ENCODE measurements at regions not wholly inside any gene's neighbourhood (a gene's known extent, or its start where the extent isn't known, plus 50 kb on each side); places are given as distances from the start of the nearest gene placed in this dataset.

DNA sequence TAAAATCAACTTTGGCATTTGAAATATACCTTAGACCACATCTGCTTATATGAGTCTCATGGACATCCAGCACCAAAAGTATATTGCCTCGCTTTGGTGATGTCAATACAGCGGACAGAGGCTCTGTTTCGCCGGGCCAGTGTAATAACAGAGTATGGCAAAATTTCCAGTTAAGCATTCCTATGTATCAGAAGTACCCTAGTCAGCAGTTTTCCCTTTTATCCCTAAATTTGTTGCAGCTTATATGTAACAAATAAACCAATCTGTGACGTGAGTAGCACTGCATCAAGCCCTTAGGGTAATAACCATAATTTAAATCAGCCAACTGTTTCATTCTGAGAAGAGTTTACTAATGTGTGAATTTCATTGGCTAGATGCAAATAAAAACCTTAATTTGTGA lies 585.5 kb upstream of the ADGRB3 start:
- Histone ChIP-seq H3K4me1 (replicated peaks in 1 of 2; ENCODE audit: control insufficient read depth in 2 of 2, insufficient read depth in 2 of 2, low read length in 2 of 2) (no peaks in the 10 kb centered on the region), H3K4me2 (ENCODE audit: insufficient read depth, low read length) (no peak overlapping the region), H3K27ac (ENCODE audit: extremely low read depth, low read depth, low read length) (no peak overlapping the region; the same call in 1 of the 3 replicates), H3K4me3 (no peak overlapping the region), H3K36me3 (ENCODE audit: control insufficient read depth, insufficient read depth, low read length) (peaks cover 16% of the 10 kb centered on the region; the same call in 1 of the 3 replicates), H3K27me3 (ENCODE audit: control insufficient read depth in 2 of 2, insufficient read depth in 2 of 2, low read length in 2 of 2) (no peaks in the 10 kb centered on the region), H3K9me3 (replicated peaks; ENCODE audit: control insufficient read depth, insufficient read depth, low read depth, low read length) (peaks cover 7% of the 10 kb centered on the region; the same call in 1 of the 2 replicates), H2AFZ (ENCODE audit: low read depth, low read length) (no peak overlapping the region), H3K9ac (ENCODE audit: insufficient read depth in 1 of 2, low read depth in 2 of 2, low read length in 2 of 2) (no peak overlapping the region), H4K20me1 (replicated peaks; ENCODE audit: control insufficient read depth, insufficient read depth, low read length) (no peaks in the 10 kb centered on the region), H3K79me2 (ENCODE audit: control insufficient read depth, insufficient read depth, low read length) (peaks cover 94% of the 10 kb centered on the region), H3K9me1 (ENCODE audit: control insufficient read depth, insufficient read depth, low read length) (no peaks in the 10 kb centered on the region)
- no peak for TF ChIP-seq RFX1 (IDR thresholded peaks at IDR 0.05)
- TF ChIP-seq RFX5 (IDR thresholded peaks at IDR 0.05; ENCODE audit: low read depth, low read length) = no peak
- no peak for TF ChIP-seq ELF4 (CRISPR knock-in tag; IDR thresholded peaks at IDR 0.05)
- no peak for TF ChIP-seq ZFPM2 (CRISPR knock-in tag; IDR thresholded peaks at IDR 0.05)
- no peak for TF ChIP-seq DIDO1 (tag; IDR thresholded peaks at IDR 0.05; ENCODE audit: low read depth)
- peak; percentile 78 for TF ChIP-seq MAFF (IDR thresholded peaks at IDR 0.05; ENCODE audit: low read length)
- TF ChIP-seq HNRNPL (IDR thresholded peaks at IDR 0.05; ENCODE audit: low read depth, low read length) = no peak
- TF ChIP-seq L3MBTL2 (IDR thresholded peaks at IDR 0.05) = no peak
- peak; percentile 85 for TF ChIP-seq MAFG (tag; conservative IDR thresholded peaks at IDR 0.05)
- TF ChIP-seq ZNF740 (CRISPR knock-in tag; IDR thresholded peaks at IDR 0.05) = no peak
- TF ChIP-seq ZNF740 (tag; IDR thresholded peaks at IDR 0.05) = no peak
- peak; percentile 93 for TF ChIP-seq ZNF316 (IDR thresholded peaks at IDR 0.05)
- TF ChIP-seq NBN (IDR thresholded peaks at IDR 0.05; ENCODE audit: low read depth) = no peak
- no peak for TF ChIP-seq ARNT (IDR thresholded peaks at IDR 0.05)
- peak; percentile 86 for TF ChIP-seq C11orf30 (IDR thresholded peaks at IDR 0.05; ENCODE audit: low read depth)
- TF ChIP-seq, protein P1, sequence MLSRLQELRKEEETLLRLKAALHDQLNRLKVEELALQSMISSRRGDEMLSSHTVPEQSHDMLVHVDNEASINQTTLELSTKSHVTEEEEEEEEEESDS (CRISPR knock-in tag; IDR thresholded peaks at IDR 0.05) = no peak
- TF ChIP-seq CXXC5 (CRISPR knock-in tag; IDR thresholded peaks at IDR 0.05) = no peak
- peak; percentile 84 for TF ChIP-seq MAFK (IDR thresholded peaks at IDR 0.05; ENCODE audit: low read length)
- TF ChIP-seq FOXJ3 (CRISPR knock-in tag; IDR thresholded peaks at IDR 0.05) = no peak
- TF ChIP-seq, protein P2, sequence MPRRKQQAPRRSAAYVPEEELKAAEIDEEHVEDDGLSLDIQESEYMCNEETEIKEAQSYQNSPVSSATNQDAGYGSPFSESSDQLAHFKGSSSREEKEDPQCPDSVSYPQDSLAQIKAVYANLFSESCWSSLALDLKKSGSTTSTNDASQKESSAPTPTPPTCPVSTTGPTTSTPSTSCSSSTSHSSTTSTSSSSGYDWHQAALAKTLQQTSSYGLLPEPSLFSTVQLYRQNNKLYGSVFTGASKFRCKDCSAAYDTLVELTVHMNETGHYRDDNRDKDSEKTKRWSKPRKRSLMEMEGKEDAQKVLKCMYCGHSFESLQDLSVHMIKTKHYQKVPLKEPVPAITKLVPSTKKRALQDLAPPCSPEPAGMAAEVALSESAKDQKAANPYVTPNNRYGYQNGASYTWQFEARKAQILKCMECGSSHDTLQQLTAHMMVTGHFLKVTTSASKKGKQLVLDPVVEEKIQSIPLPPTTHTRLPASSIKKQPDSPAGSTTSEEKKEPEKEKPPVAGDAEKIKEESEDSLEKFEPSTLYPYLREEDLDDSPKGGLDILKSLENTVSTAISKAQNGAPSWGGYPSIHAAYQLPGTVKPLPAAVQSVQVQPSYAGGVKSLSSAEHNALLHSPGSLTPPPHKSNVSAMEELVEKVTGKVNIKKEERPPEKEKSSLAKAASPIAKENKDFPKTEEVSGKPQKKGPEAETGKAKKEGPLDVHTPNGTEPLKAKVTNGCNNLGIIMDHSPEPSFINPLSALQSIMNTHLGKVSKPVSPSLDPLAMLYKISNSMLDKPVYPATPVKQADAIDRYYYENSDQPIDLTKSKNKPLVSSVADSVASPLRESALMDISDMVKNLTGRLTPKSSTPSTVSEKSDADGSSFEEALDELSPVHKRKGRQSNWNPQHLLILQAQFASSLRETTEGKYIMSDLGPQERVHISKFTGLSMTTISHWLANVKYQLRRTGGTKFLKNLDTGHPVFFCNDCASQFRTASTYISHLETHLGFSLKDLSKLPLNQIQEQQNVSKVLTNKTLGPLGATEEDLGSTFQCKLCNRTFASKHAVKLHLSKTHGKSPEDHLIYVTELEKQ (CRISPR knock-in tag; IDR thresholded peaks at IDR 0.05) = no peak
- 76% methylated on average over 5 of the region's 5 CpGs for WGBS (ENCODE audit: insufficient coverage, low coverage, missing lambda C conversion rate)
- DNase-seq (ENCODE audit: extremely low read depth in 1 of 4, low spot score in 3 of 4) (no peak), ATAC-seq (peak; percentile 8; the same call in 2 of the 3 replicates), FAIRE-seq (no peak)
- ChIA-PET POLR2A (interaction anchor here (0.6 to 0.9 kb wide), 2 partner anchors 12 to 419 kb away, joined by 3 to 5 read pairs; no protein-coding TSS in a partner anchor), CTCF (ENCODE audit: low intra/inter-chr PET ratio) (no interaction called here)
- in situ Hi-C loops (cut with MboI) (no loop called here), intact Hi-C loops (cut with micrococcal nuclease) (no loop called here)
- no TSS peak for BruUV-seq (replicated peaks)

All from K562 (cell line).